H9 (cell line): ENCODE measurements at regions not wholly inside any gene's neighbourhood (a gene's known extent, or its start where the extent isn't known, plus 50 kb on each side); places are given as distances from the start of the nearest gene placed in this dataset.

Experiments used
- DNase-seq: peaks from one replicate; pipeline ENCODE4 v3.0.0-alpha.2; 2017
- H2AFZ ChIP-seq: one replicate; pipeline ENCODE4 v1.6.1; 2013; ENCODE audit warnings: mild to moderate bottlenecking, low read length, control low read depth, moderate library complexity
- H2AK5ac ChIP-seq: 2 replicates; pipeline ENCODE4 v1.6.1; 2013; ENCODE audit warnings: low read length, control low read depth, mixed read lengths; ENCODE audit not compliant: insufficient read length
- H2BK120ac ChIP-seq: one replicate; pipeline ENCODE4 v1.6.1; 2013; ENCODE audit warnings: low read depth, mild to moderate bottlenecking, low read length, control low read depth, inconsistent platforms; ENCODE audit not compliant: poor library complexity, severe bottlenecking
- H2BK12ac ChIP-seq: 2 replicates; pipeline ENCODE4 v1.6.1; 2013; ENCODE audit warnings: low read length, control low read depth, mixed read lengths, low read depth; ENCODE audit not compliant: insufficient read length
- H2BK15ac ChIP-seq: 2 replicates; pipeline ENCODE4 v1.6.1; 2013; ENCODE audit warnings: low read depth, low read length, control low read depth
- H2BK20ac ChIP-seq: one replicate; pipeline ENCODE4 v1.6.1; 2013; ENCODE audit warnings: low read depth, mild to moderate bottlenecking, low read length, control low read depth, inconsistent platforms; ENCODE audit not compliant: poor library complexity, severe bottlenecking
- H2BK5ac ChIP-seq: 2 replicates; pipeline ENCODE4 v1.6.1; 2013; ENCODE audit warnings: low read length, control low read depth, mixed read lengths; ENCODE audit not compliant: insufficient read length
- H3K14ac ChIP-seq: 2 replicates; pipeline ENCODE4 v1.6.1; 2013; ENCODE audit warnings: low read length, control low read depth; ENCODE audit not compliant: insufficient read depth
- H3K18ac ChIP-seq: 2 replicates; pipeline ENCODE4 v1.6.1; 2013; ENCODE audit warnings: low read depth, mild to moderate bottlenecking, mixed read lengths, low read length, control low read depth; ENCODE audit not compliant: insufficient read length
- H3K23ac ChIP-seq: 2 replicates; pipeline ENCODE4 v1.6.1; 2013; ENCODE audit warnings: low read length, control low read depth, mixed read lengths, low read depth; ENCODE audit not compliant: insufficient read length
- H3K23me2 ChIP-seq: 2 replicates; pipeline ENCODE4 v1.6.1; 2013; ENCODE audit warnings: low read depth, mild to moderate bottlenecking, mixed read lengths, low read length, control low read depth; ENCODE audit not compliant: insufficient read length, poor library complexity, severe bottlenecking
- H3K27ac ChIP-seq: 2 replicates; pipeline ENCODE4 v1.5.1; 2013; ENCODE audit warnings: low read length, control low read depth, mixed read lengths, low read depth; ENCODE audit not compliant: insufficient read length
- H3K27me3 ChIP-seq: 2 replicates; pipeline ENCODE4 v1.6.1; 2013; ENCODE audit warnings: low read length, control low read depth, inconsistent platforms; ENCODE audit not compliant: insufficient read depth
- H3K4ac ChIP-seq: 2 replicates; pipeline ENCODE4 v1.6.1; 2013; ENCODE audit warnings: low read depth, mild to moderate bottlenecking, control low read depth, inconsistent platforms, low read length, moderate library complexity
- H3K4me1 ChIP-seq: 2 replicates; pipeline ENCODE4 v1.6.1; 2013; ENCODE audit warnings: low read length, control low read depth, inconsistent platforms; ENCODE audit not compliant: insufficient read depth
- H3K4me2 ChIP-seq: 2 replicates; pipeline ENCODE4 v1.6.1; 2013; ENCODE audit warnings: low read length, control low read depth, mixed read lengths; ENCODE audit not compliant: insufficient read length, insufficient read depth
- H3K56ac ChIP-seq: 2 replicates; pipeline ENCODE4 v1.6.1; 2013; ENCODE audit warnings: low read depth, mild to moderate bottlenecking, mixed read lengths, low read length, control low read depth; ENCODE audit not compliant: insufficient read length
- H3K79me1 ChIP-seq: 2 replicates; pipeline ENCODE4 v1.6.1; 2013; ENCODE audit warnings: low read depth, mild to moderate bottlenecking, moderate library complexity, low read length, control low read depth, inconsistent platforms; ENCODE audit not compliant: insufficient read depth, poor library complexity, severe bottlenecking
- H3K79me2 ChIP-seq: 2 replicates; pipeline ENCODE4 v1.6.1; 2013; ENCODE audit warnings: low read length, control low read depth, inconsistent platforms; ENCODE audit not compliant: insufficient read depth
- H3K9ac ChIP-seq: 2 replicates; pipeline ENCODE4 v1.6.1; 2013; ENCODE audit warnings: low read length, control low read depth, mixed read lengths; ENCODE audit not compliant: insufficient read length; ENCODE audit errors: extremely low read depth
- H3K9me3 ChIP-seq: one replicate; pipeline ENCODE4 v1.6.1; 2013; ENCODE audit warnings: low read depth, low read length, inconsistent platforms; ENCODE audit not compliant: control insufficient read depth
- H3T11ph ChIP-seq: one replicate; pipeline ENCODE4 v1.6.1; 2013; ENCODE audit warnings: mild to moderate bottlenecking, low read length, control low read depth, inconsistent platforms
- H4K20me1 ChIP-seq: one replicate; pipeline ENCODE4 v1.6.1; 2013; ENCODE audit not compliant: control insufficient read depth, insufficient read length, insufficient read depth
- H4K5ac ChIP-seq: 2 replicates; pipeline ENCODE4 v1.6.1; 2013; ENCODE audit warnings: low read depth, mild to moderate bottlenecking, mixed read lengths, low read length, control low read depth; ENCODE audit not compliant: insufficient read length
- H4K8ac ChIP-seq: replicated peaks from 2 replicates; pipeline ENCODE4 v1.6.1; 2013; ENCODE audit warnings: low read length, control low read depth, mixed read lengths, low read depth; ENCODE audit not compliant: insufficient read length
- H4K91ac ChIP-seq: 2 replicates; pipeline ENCODE4 v1.6.1; 2013; ENCODE audit warnings: low read depth, mild to moderate bottlenecking, moderate library complexity, mixed read lengths, low read length, control low read depth; ENCODE audit not compliant: insufficient read length
- H3K27ac Mint-ChIP-seq, 3 experiments: 2 replicates in 2 of 3; 3 replicates in 1 of 3; pipeline ENCODE4 v1.8.0; 2020 to 2021; ENCODE audit warnings: mixed read lengths in 3 of 3, mild to moderate bottlenecking in 1 of 3, moderate library complexity in 1 of 3
- H3K27me3 Mint-ChIP-seq: 2 replicates; pipeline ENCODE4 v1.8.0; 2021; ENCODE audit warnings: low read depth, mild to moderate bottlenecking, moderate library complexity, mixed read lengths
- H3K36me3 Mint-ChIP-seq, 3 experiments: 2 replicates in 2 of 3; 3 replicates in 1 of 3; pipeline ENCODE4 v1.8.0; 2020 to 2021; ENCODE audit warnings: low read depth in 3 of 3, mixed read lengths in 3 of 3; ENCODE audit not compliant: insufficient read depth in 1 of 3
- H3K4me1 Mint-ChIP-seq, 2 experiments: 2 replicates each; pipeline ENCODE4 v1.8.0; 2020; ENCODE audit warnings: mixed read lengths in 2 of 2
- H3K4me3 Mint-ChIP-seq, 2 experiments: 2 replicates in 1 of 2; 3 replicates in 1 of 2; pipeline ENCODE4 v1.8.0; 2020 to 2021; ENCODE audit warnings: mild to moderate bottlenecking in 2 of 2, mixed read lengths in 2 of 2, moderate library complexity in 1 of 2
- H3K9me3 Mint-ChIP-seq, 2 experiments: 2 replicates in 1 of 2; 3 replicates in 1 of 2; pipeline ENCODE4 v1.8.0; 2020; ENCODE audit warnings: mild to moderate bottlenecking in 2 of 2, mixed read lengths in 2 of 2, moderate library complexity in 1 of 2
- WGBS: extraction: QIAGEN DNeasy Blood & Tissue Kit; methylation state at CpG from one replicate; pipeline ENCODE4 v1.1.7; 2013; ENCODE audit warnings: missing lambda C conversion rate, low lambda C conversion rate, mixed read lengths; ENCODE audit not compliant: insufficient read length; ENCODE audit errors: extremely low coverage; 5-methylcytosine and 5-hydroxymethylcytosine counted together
- TF ChIP-seq, protein P1 (sequence below): fragments of 200-600 bp; sonication (generic); conservative IDR thresholded peaks from 3 replicates; pipeline ENCODE4 v1.8.0; 2021; ENCODE audit warnings: antibody characterized with exemption, mild to moderate bottlenecking

DNA sequence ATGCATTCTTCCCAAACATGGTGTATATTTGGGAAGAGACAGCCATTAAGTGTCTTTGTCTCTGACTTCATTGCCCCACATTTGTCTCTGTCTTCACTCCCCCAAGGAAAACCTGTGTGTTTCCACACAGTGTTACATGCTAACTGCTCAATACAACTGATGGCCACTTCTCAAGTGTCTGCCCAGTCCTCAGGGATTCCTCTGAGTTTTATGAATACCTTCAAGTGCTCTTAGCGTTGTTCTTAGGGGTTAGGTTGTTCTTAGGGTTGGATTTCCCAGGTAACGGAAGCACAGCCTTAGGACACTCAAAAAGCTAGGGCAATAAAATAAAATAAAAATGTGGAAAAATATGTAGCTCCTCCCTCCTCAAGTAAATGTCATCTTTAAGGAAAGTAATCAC, 64.7 kb upstream of the PLAC8 start:
- WGBS: no CpG with 5 or more reads among the region's 2 CpGs

More for the DNA sequence above, 64.7 kb upstream of the PLAC8 start:
- no peak for DNase-seq
- Histone ChIP-seq H2AFZ (no peak overlapping the region), H4K91ac (no peak overlapping the region), H3K23me2 (no peaks in the 10 kb centered on the region), H3K79me2 (no peaks in the 10 kb centered on the region), H3K27me3 (no peaks in the 10 kb centered on the region), H3K27ac (no peak overlapping the region), H2AK5ac (no peak overlapping the region), H3K9me3 (no peaks in the 10 kb centered on the region), H3K23ac (no peak overlapping the region), H3K18ac (no peak overlapping the region), H4K8ac (no peak overlapping the region), H2BK12ac (no peak overlapping the region), H3K79me1 (no peaks in the 10 kb centered on the region), H3K56ac (no peak overlapping the region), H2BK15ac (no peak overlapping the region), H3T11ph (no peak overlapping the region), H2BK120ac (no peak overlapping the region), H3K4me1 (no peaks in the 10 kb centered on the region), H4K20me1 (no peaks in the 10 kb centered on the region), H4K5ac (no peak overlapping the region), H2BK5ac (no peak overlapping the region), H3K9ac (no peak overlapping the region), H3K4ac (no peak overlapping the region), H3K4me2 (no peak overlapping the region), H2BK20ac (no peak overlapping the region), H3K14ac (no peak overlapping the region)
- peaks cover 2% of the 10 kb centered on the region; the same call in 1 of the 2 replicates for H3K27me3 Mint-ChIP-seq
- peaks cover 12 to 21% of the 10 kb centered on the region in 2 experiments; a peak in 4 of 5 replicates for H3K9me3 Mint-ChIP-seq
- TF ChIP-seq, protein P1, sequence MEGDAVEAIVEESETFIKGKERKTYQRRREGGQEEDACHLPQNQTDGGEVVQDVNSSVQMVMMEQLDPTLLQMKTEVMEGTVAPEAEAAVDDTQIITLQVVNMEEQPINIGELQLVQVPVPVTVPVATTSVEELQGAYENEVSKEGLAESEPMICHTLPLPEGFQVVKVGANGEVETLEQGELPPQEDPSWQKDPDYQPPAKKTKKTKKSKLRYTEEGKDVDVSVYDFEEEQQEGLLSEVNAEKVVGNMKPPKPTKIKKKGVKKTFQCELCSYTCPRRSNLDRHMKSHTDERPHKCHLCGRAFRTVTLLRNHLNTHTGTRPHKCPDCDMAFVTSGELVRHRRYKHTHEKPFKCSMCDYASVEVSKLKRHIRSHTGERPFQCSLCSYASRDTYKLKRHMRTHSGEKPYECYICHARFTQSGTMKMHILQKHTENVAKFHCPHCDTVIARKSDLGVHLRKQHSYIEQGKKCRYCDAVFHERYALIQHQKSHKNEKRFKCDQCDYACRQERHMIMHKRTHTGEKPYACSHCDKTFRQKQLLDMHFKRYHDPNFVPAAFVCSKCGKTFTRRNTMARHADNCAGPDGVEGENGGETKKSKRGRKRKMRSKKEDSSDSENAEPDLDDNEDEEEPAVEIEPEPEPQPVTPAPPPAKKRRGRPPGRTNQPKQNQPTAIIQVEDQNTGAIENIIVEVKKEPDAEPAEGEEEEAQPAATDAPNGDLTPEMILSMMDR: no peak
- no peak overlapping the region for H3K4me3 Mint-ChIP-seq
- no peak overlapping the region for H3K27ac Mint-ChIP-seq
- peaks cover 2 to 11% (median 5%) of the 10 kb centered on the region in 3 experiments; a peak in 5 of 7 replicates for H3K36me3 Mint-ChIP-seq
- H3K4me1 Mint-ChIP-seq: no peaks in the 10 kb centered on the region
